WTC11 (cell line): ENCODE measurements at regions not wholly inside any gene's neighbourhood (a gene's known extent, or its start where the extent isn't known, plus 50 kb on each side); places are given as distances from the start of the nearest gene placed in this dataset.

ENCODE experiments used
- ATAC-seq: fragments of 200-7000 bp; cut with Tn5 transposase; 2 replicates; pipeline ENCODE4 v1.10.0; 2021; ENCODE audit warnings: mild to moderate bottlenecking, moderate library complexity
- CTCF ChIA-PET: fragments of 300-600 bp; sonication (Branson Sonifier 250); formaldehyde crosslinking; loops from one replicate; lab custom pipeline; 2021; ENCODE audit warnings: antibody characterized with exemption; lab: Charles Lee
- POLR2A ChIA-PET: fragments of 350-600 bp; sonication (Branson Sonifier 250); formaldehyde crosslinking; loops from one replicate; lab custom pipeline; 2021; ENCODE audit warnings: antibody characterized with exemption; lab: Charles Lee
- DNase-seq: peaks from one replicate; pipeline ENCODE4 v3.0.0; 2021; ENCODE audit warnings: low spot score
- H3K27ac Mint-ChIP-seq: 2 replicates; pipeline ENCODE4 v1.8.0; 2021; ENCODE audit warnings: mixed read lengths
- H3K27me3 Mint-ChIP-seq: 2 replicates; pipeline ENCODE4 v1.8.0; 2021; ENCODE audit warnings: low read depth, mild to moderate bottlenecking, moderate library complexity, mixed read lengths
- H3K36me3 Mint-ChIP-seq: 2 replicates; pipeline ENCODE4 v1.8.0; 2021; ENCODE audit warnings: mixed read lengths
- H3K4me1 Mint-ChIP-seq: 2 replicates; pipeline ENCODE4 v1.8.0; 2022; ENCODE audit warnings: mixed read lengths
- H3K4me3 Mint-ChIP-seq: 2 replicates; pipeline ENCODE4 v1.8.0; 2021; ENCODE audit warnings: mild to moderate bottlenecking, moderate library complexity, mixed read lengths
- H3K9me3 Mint-ChIP-seq: 2 replicates; pipeline ENCODE4 v1.8.0; 2021; ENCODE audit warnings: mixed read lengths
- ATF1 ChIP-seq: sonication (generic); formaldehyde crosslinking; IDR thresholded peaks from 2 replicates; pipeline ENCODE4 v1.8.1; 2023; ENCODE audit warnings: mild to moderate bottlenecking, moderate library complexity, missing genetic modification reagents
- CDX4 ChIP-seq: fragments of 250-450 bp; sonication (Bioruptor Pico); IDR thresholded peaks from 2 replicates; pipeline ENCODE4 v1.9.0; 2021; ENCODE audit warnings: moderate library complexity, mild to moderate bottlenecking, inconsistent platforms, borderline replicate concordance
- E2F4 ChIP-seq: sonication (generic); formaldehyde crosslinking; IDR thresholded peaks from 2 replicates; pipeline ENCODE4 v1.8.1; 2022; ENCODE audit warnings: low read depth, mild to moderate bottlenecking, moderate library complexity, missing genetic modification reagents, borderline replicate concordance
- ELF4 ChIP-seq: sonication (generic); formaldehyde crosslinking; IDR thresholded peaks from 2 replicates; pipeline ENCODE4 v1.8.1; 2022; ENCODE audit warnings: low read depth, mild to moderate bottlenecking, moderate library complexity, missing genetic modification reagents
- ESRRA ChIP-seq: sonication (generic); formaldehyde crosslinking; IDR thresholded peaks from 2 replicates; pipeline ENCODE4 v1.8.1; 2022; ENCODE audit warnings: mild to moderate bottlenecking, missing genetic modification reagents, borderline replicate concordance
- FOXP1 ChIP-seq: sonication (generic); formaldehyde crosslinking; IDR thresholded peaks from 2 replicates; pipeline ENCODE4 v1.8.0; 2022; ENCODE audit warnings: missing genetic modification reagents, mild to moderate bottlenecking, moderate library complexity, borderline replicate concordance
- FOXP4 ChIP-seq: sonication (generic); formaldehyde crosslinking; IDR thresholded peaks from 2 replicates; pipeline ENCODE4 v1.8.0; 2022; ENCODE audit warnings: mild to moderate bottlenecking, missing genetic modification reagents
- GABPB1 ChIP-seq: sonication (generic); formaldehyde crosslinking; IDR thresholded peaks from 2 replicates; pipeline ENCODE4 v1.8.1; 2023; ENCODE audit warnings: mild to moderate bottlenecking, missing genetic modification reagents
- MLX ChIP-seq: sonication (generic); formaldehyde crosslinking; IDR thresholded peaks from 2 replicates; pipeline ENCODE4 v1.8.1; 2023; ENCODE audit warnings: mild to moderate bottlenecking, missing genetic modification reagents, moderate library complexity
- MXD4 ChIP-seq: fragments of 250-450 bp; sonication (Bioruptor Pico); IDR thresholded peaks from 2 replicates; pipeline ENCODE4 v1.8.0; 2021; ENCODE audit warnings: mild to moderate bottlenecking, moderate library complexity, borderline replicate concordance
- NFE2L1 ChIP-seq: sonication (generic); formaldehyde crosslinking; IDR thresholded peaks from 2 replicates; pipeline ENCODE4 v1.8.1; 2023; ENCODE audit warnings: missing genetic modification reagents
- OVOL2 ChIP-seq: fragments of 250-450 bp; sonication (Bioruptor Pico); IDR thresholded peaks from 2 replicates; pipeline ENCODE4 v1.9.0; 2021; ENCODE audit warnings: mild to moderate bottlenecking, borderline replicate concordance
- PRDM15 ChIP-seq: sonication (generic); formaldehyde crosslinking; IDR thresholded peaks from 2 replicates; pipeline ENCODE4 v1.8.0; 2022; ENCODE audit warnings: missing genetic modification reagents
- SMAD3 ChIP-seq: sonication (generic); formaldehyde crosslinking; IDR thresholded peaks from 2 replicates; pipeline ENCODE4 v1.8.0; 2022; ENCODE audit warnings: missing genetic modification reagents, mild to moderate bottlenecking, borderline replicate concordance
- SMAD4 ChIP-seq: sonication (generic); formaldehyde crosslinking; IDR thresholded peaks from 2 replicates; pipeline ENCODE4 v1.8.0; 2022; ENCODE audit warnings: mild to moderate bottlenecking, missing genetic modification reagents
- SOX15 ChIP-seq: fragments of 250-450 bp; sonication (Bioruptor Pico); IDR thresholded peaks from 2 replicates; pipeline ENCODE4 v1.9.0; 2021; ENCODE audit warnings: mild to moderate bottlenecking
- USF2 ChIP-seq: sonication (generic); formaldehyde crosslinking; IDR thresholded peaks from 2 replicates; pipeline ENCODE4 v1.8.1; 2023; ENCODE audit warnings: mild to moderate bottlenecking, missing genetic modification reagents, moderate library complexity
- ZNF317 ChIP-seq: sonication (generic); formaldehyde crosslinking; IDR thresholded peaks from 2 replicates; pipeline ENCODE4 v1.8.1; 2023; ENCODE audit warnings: low read depth, mild to moderate bottlenecking, moderate library complexity, missing genetic modification reagents, borderline replicate concordance
- ZNF512 ChIP-seq: sonication (generic); formaldehyde crosslinking; IDR thresholded peaks from 2 replicates; pipeline ENCODE4 v1.8.1; 2022; ENCODE audit warnings: missing genetic modification reagents, borderline replicate concordance

- ATAC-seq (no peak), DNase-seq (no peak)
- H3K36me3 Mint-ChIP-seq: no peaks in the 10 kb centered on the region
- no peak overlapping the region for H3K4me3 Mint-ChIP-seq
- H3K9me3 Mint-ChIP-seq: no peaks in the 10 kb centered on the region
- ChIA-PET CTCF (interaction anchor here (0.5 kb wide), 1 partner anchor 1884 kb away, joined by 4 read pairs; no protein-coding TSS in a partner anchor), POLR2A (no interaction called here)
- H3K27ac Mint-ChIP-seq: no peak overlapping the region
- H3K4me1 Mint-ChIP-seq: peaks cover 15% of the 10 kb centered on the region
- TF ChIP-seq ELF4 (CRISPR knock-in tag): no peak
- no peak for TF ChIP-seq MLX
- no peak for TF ChIP-seq ATF1 (CRISPR knock-in tag)
- no peak for TF ChIP-seq ESRRA
- no peak for TF ChIP-seq E2F4 (CRISPR knock-in tag)
- TF ChIP-seq SMAD4 (CRISPR knock-in tag): no peak
- no peak for TF ChIP-seq GABPB1 (CRISPR knock-in tag)
- TF ChIP-seq NFE2L1: no peak
- TF ChIP-seq CDX4: no peak
- TF ChIP-seq USF2 (CRISPR knock-in tag): no peak
- TF ChIP-seq ZNF512 (CRISPR knock-in tag): no peak
- no peak for TF ChIP-seq FOXP4 (CRISPR knock-in tag)
- TF ChIP-seq OVOL2 (CRISPR knock-in tag): no peak
- no peak for TF ChIP-seq SOX15 (CRISPR knock-in tag)
- TF ChIP-seq ZNF317 (CRISPR knock-in tag): no peak
- no peak for TF ChIP-seq MXD4 (CRISPR knock-in tag)
- no peak for TF ChIP-seq FOXP1 (CRISPR knock-in tag)
- no peak for TF ChIP-seq SMAD3 (CRISPR knock-in tag)
- TF ChIP-seq PRDM15 (CRISPR knock-in tag): no peak
- no peaks in the 10 kb centered on the region for H3K27me3 Mint-ChIP-seq
Measured at GRCh38 chr14:101472518-101472849, 88.8 kb upstream of the DIO3 start.
